Testis (tissue), 2 donors: ENCODE measurements at regions not wholly inside any gene's neighbourhood (a gene's known extent, or its start where the extent isn't known, plus 50 kb on each side); places are given as distances from the start of the nearest gene placed in this dataset.

Source experiments
- POLR2A ChIP-seq: fragments of 450-650 bp; IDR thresholded peaks from one replicate; pipeline ENCODE4 v1.6.1; 2017; ENCODE audit warnings: antibody characterized with exemption, mild to moderate bottlenecking, moderate library complexity
- TF ChIP-seq, protein P1 (sequence below), 3 experiments: fragments of 450-650 bp in 2 of 3; fragments of 200-600 bp in 1 of 3; sonication (generic) in 1 of 3; IDR thresholded peaks; one replicate each; pipeline ENCODE4 v1.5.1; 2016 to 2019; ENCODE audit warnings: antibody characterized with exemption in 3 of 3, mild to moderate bottlenecking in 2 of 3, moderate library complexity in 1 of 3

DNA sequence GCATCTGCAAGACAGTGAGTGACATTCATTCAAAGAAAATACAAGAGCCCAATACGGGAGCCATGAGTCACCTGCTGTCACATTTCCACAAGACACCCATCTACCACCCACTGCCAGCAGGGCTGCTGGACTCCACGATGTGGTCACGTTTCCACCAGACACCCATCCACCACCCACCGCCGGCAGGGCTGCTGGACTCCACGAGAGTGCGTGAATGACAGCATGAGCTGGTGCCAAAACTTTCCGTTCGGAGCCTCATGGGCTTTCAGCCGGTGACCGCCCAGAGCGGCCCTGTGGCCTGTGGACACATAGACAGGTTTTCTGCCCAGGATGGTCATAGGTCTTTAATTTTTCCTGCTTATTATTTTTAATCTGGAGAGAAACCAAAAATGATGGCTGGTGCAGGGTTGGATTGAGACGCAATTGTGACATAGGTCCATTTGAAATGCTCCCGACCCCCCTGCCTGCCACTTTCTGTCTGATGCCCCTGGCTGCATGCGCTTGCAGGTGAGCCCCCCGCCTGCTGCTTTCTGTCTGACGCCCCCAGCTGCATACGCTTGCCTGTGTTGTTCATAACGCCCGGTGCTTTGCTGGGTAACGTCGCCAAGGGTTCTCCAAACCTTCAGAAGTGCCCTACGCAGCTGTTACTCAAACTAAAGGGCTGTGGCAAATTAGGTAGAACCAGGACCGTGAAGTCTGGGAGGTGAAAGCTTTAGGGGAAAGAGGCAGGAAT, 59.1 kb upstream of the SMOC2 start:
- TF ChIP-seq, protein P1, sequence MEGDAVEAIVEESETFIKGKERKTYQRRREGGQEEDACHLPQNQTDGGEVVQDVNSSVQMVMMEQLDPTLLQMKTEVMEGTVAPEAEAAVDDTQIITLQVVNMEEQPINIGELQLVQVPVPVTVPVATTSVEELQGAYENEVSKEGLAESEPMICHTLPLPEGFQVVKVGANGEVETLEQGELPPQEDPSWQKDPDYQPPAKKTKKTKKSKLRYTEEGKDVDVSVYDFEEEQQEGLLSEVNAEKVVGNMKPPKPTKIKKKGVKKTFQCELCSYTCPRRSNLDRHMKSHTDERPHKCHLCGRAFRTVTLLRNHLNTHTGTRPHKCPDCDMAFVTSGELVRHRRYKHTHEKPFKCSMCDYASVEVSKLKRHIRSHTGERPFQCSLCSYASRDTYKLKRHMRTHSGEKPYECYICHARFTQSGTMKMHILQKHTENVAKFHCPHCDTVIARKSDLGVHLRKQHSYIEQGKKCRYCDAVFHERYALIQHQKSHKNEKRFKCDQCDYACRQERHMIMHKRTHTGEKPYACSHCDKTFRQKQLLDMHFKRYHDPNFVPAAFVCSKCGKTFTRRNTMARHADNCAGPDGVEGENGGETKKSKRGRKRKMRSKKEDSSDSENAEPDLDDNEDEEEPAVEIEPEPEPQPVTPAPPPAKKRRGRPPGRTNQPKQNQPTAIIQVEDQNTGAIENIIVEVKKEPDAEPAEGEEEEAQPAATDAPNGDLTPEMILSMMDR (IDR thresholded peaks at IDR 0.05), result no peak
- TF ChIP-seq POLR2A, result no peak
